GM10248 (cell line): ENCODE measurements at regions not wholly inside any gene's neighbourhood (a gene's known extent, or its start where the extent isn't known, plus 50 kb on each side); places are given as distances from the start of the nearest gene placed in this dataset.

Source experiments
- CTCF ChIA-PET: fragments of 300-600 bp; sonication (Branson Sonifier 250); formaldehyde crosslinking; extraction: SDS; loops from one replicate; lab custom pipeline; 2021; ENCODE audit warnings: antibody characterized with exemption; lab: Yijun Ruan, JAX
- POLR2A ChIA-PET: fragments of 350-650 bp; sonication (Branson Sonifier 250); formaldehyde crosslinking; extraction: SDS; loops from one replicate; lab custom pipeline; 2020; ENCODE audit warnings: antibody characterized with exemption; lab: Yijun Ruan, JAX
- DNase-seq: peaks from one replicate; pipeline ENCODE4 v3.0.0; 2012; ENCODE audit errors: extremely low spot score
- CTCF ChIP-seq: IDR thresholded peaks from 2 replicates; pipeline ENCODE4 v1.5.1; 2012; ENCODE audit warnings: mild to moderate bottlenecking, low read depth; ENCODE audit errors: extremely low read depth, missing control alignments, control extremely low read depth

- no peak for DNase-seq
- CTCF ChIA-PET = no interaction called here
- POLR2A ChIA-PET = no interaction called here
- TF ChIP-seq CTCF = no peak
Observed at GRCh38 chr10:24041034-24041433, 167.9 kb upstream of the KIAA1217 start.

GRCh38 chr10:24041834-24042233 lies 167.1 kb upstream of the KIAA1217 start:
- POLR2A ChIA-PET = no interaction called here

GRCh38 chr10:24042884-24043283 lies 166.1 kb upstream of the KIAA1217 start:
- ChIA-PET POLR2A (no interaction called here), CTCF (no interaction called here)
- DNase-seq = no peak
- TF ChIP-seq CTCF = no peak

More at GRCh38 chr10:24041834-24042233, 167.1 kb upstream of the KIAA1217 start:
- no peak for TF ChIP-seq CTCF
- CTCF ChIA-PET = no interaction called here
- DNase-seq = no peak

GRCh38 chr10:24046060-24046459 lies 162.9 kb upstream of the KIAA1217 start:
- ChIA-PET CTCF (no interaction called here), POLR2A (no interaction called here)
- no peak for TF ChIP-seq CTCF
- no peak for DNase-seq

- DNase-seq = no peak
- ChIA-PET CTCF (interaction anchor here (0.9 to 1.5 kb wide), 2 partner anchors 13 to 53 kb away, joined by 3 to 5 read pairs; no protein-coding TSS in a partner anchor), POLR2A (no interaction called here)
- no peak for TF ChIP-seq CTCF
Observed at GRCh38 chr10:24047176-24047575, 161.8 kb upstream of the KIAA1217 start.

- no peak for TF ChIP-seq CTCF
- CTCF ChIA-PET = no interaction called here
- POLR2A ChIA-PET = no interaction called here
- DNase-seq = no peak
Observed at GRCh38 chr10:24054421-24054820, 154.5 kb upstream of the KIAA1217 start.

- CTCF ChIA-PET = interaction anchor here (1.1 to 1.3 kb wide), 2 partner anchors 11 to 58 kb away, joined by 3 read pairs; no protein-coding TSS in a partner anchor
- POLR2A ChIA-PET = no interaction called here
- no peak for DNase-seq
- TF ChIP-seq CTCF = no peak
Observed at GRCh38 chr10:24080207-24080606, 128.7 kb upstream of the KIAA1217 start.
